Parathyroid adenoma (tissue), 2 donors: ENCODE measurements at regions not wholly inside any gene's neighbourhood (a gene's known extent, or its start where the extent isn't known, plus 50 kb on each side); places are given as distances from the start of the nearest gene placed in this dataset.

Source experiments
- H2AFZ ChIP-seq: fragments of 300-600 bp; sonication (generic); one replicate; pipeline ENCODE4 v1.7.0; 2017; ENCODE audit warnings: antibody characterized with exemption, mild to moderate bottlenecking
- H3K27ac ChIP-seq: fragments of 300-600 bp; sonication (generic); one replicate; pipeline ENCODE4 v1.7.0; 2017
- H3K27me3 ChIP-seq: fragments of 300-600 bp; sonication (generic); one replicate; pipeline ENCODE4 v1.7.0; 2017; ENCODE audit warnings: low read length; ENCODE audit not compliant: control insufficient read depth, insufficient read depth
- H3K36me3 ChIP-seq: fragments of 300-600 bp; sonication (generic); one replicate; pipeline ENCODE4 v1.7.0; 2017; ENCODE audit warnings: low read length; ENCODE audit not compliant: control insufficient read depth, insufficient read depth
- H3K4me1 ChIP-seq: fragments of 300-600 bp; sonication (generic); one replicate; pipeline ENCODE4 v1.7.0; 2017; ENCODE audit warnings: control low read depth
- H3K4me2 ChIP-seq: fragments of 300-600 bp; sonication (generic); one replicate; pipeline ENCODE4 v1.7.0; 2017; ENCODE audit warnings: low read length
- H3K4me3 ChIP-seq: fragments of 300-600 bp; sonication (generic); one replicate; pipeline ENCODE4 v1.7.0; 2017; ENCODE audit warnings: low read depth, low read length
- H3K79me2 ChIP-seq: fragments of 300-600 bp; sonication (generic); one replicate; pipeline ENCODE4 v1.7.0; 2017; ENCODE audit warnings: control low read depth
- H3K9ac ChIP-seq: fragments of 300-600 bp; sonication (generic); one replicate; pipeline ENCODE4 v1.7.0; 2017; ENCODE audit warnings: mild to moderate bottlenecking
- H3K9me3 ChIP-seq: fragments of 300-600 bp; sonication (generic); one replicate; pipeline ENCODE4 v1.7.0; 2017; ENCODE audit warnings: low read length; ENCODE audit not compliant: control insufficient read depth
- CTCF ChIP-seq: fragments of 300-600 bp; sonication (generic); IDR thresholded peaks from one replicate; pipeline ENCODE4 v1.7.0; 2017; ENCODE audit warnings: antibody characterized with exemption, mild to moderate bottlenecking
- donor health status: primary hyperparathyroidism.

GRCh38 chr5:171534043-171534895 is 114.8 kb downstream of the FGF18 start:
- H3K9ac ChIP-seq: no peak overlapping the region
- H3K27me3 ChIP-seq: no peaks in the 10 kb centered on the region
- no peaks in the 10 kb centered on the region for H3K4me1 ChIP-seq
- no peak overlapping the region for H3K27ac ChIP-seq
- no peak overlapping the region for H3K4me3 ChIP-seq
- TF ChIP-seq CTCF: no peak
- H3K4me2 ChIP-seq: no peak overlapping the region
- no peaks in the 10 kb centered on the region for H3K79me2 ChIP-seq
- H2AFZ ChIP-seq: no peak overlapping the region
- no peaks in the 10 kb centered on the region for H3K9me3 ChIP-seq
- H3K36me3 ChIP-seq: no peaks in the 10 kb centered on the region

- no peak overlapping the region for H3K9ac ChIP-seq
- no peaks in the 10 kb centered on the region for H3K9me3 ChIP-seq
- H3K27me3 ChIP-seq: no peaks in the 10 kb centered on the region
- H3K27ac ChIP-seq: no peak overlapping the region
- no peak for TF ChIP-seq CTCF
- H2AFZ ChIP-seq: no peak overlapping the region
- no peaks in the 10 kb centered on the region for H3K79me2 ChIP-seq
- H3K4me3 ChIP-seq: no peak overlapping the region
- H3K4me2 ChIP-seq: no peak overlapping the region
- no peaks in the 10 kb centered on the region for H3K36me3 ChIP-seq
- no peaks in the 10 kb centered on the region for H3K4me1 ChIP-seq
Measured at GRCh38 chr5:171535162-171535561, 115.7 kb downstream of the FGF18 start.

- Histone ChIP-seq H3K36me3 (no peaks in the 10 kb centered on the region), H3K4me3 (no peak overlapping the region), H2AFZ (no peak overlapping the region), H3K27me3 (no peaks in the 10 kb centered on the region), H3K79me2 (no peaks in the 10 kb centered on the region), H3K9ac (no peak overlapping the region), H3K4me1 (no peaks in the 10 kb centered on the region), H3K27ac (no peak overlapping the region), H3K4me2 (no peak overlapping the region), H3K9me3 (no peaks in the 10 kb centered on the region)
- no peak for TF ChIP-seq CTCF
Measured at GRCh38 chr5:171537070-171537849, 117.8 kb downstream of the FGF18 start.

GRCh38 chr5:171537923-171538537 is 118.6 kb downstream of the FGF18 start:
- Histone ChIP-seq H3K36me3 (no peaks in the 10 kb centered on the region), H2AFZ (no peak overlapping the region), H3K79me2 (no peaks in the 10 kb centered on the region), H3K27ac (no peak overlapping the region), H3K9me3 (no peaks in the 10 kb centered on the region), H3K4me3 (no peak overlapping the region), H3K9ac (no peak overlapping the region), H3K27me3 (no peaks in the 10 kb centered on the region), H3K4me2 (no peak overlapping the region), H3K4me1 (no peaks in the 10 kb centered on the region)
- TF ChIP-seq CTCF: no peak
